Activated CD8-positive, alpha-beta T cell treated with anti-CD3 and anti-CD28 coated beads, Interleukin-2, amount 10 ng/mL, durations not matched to agents 7 days and 5 days (primary cell): ENCODE measurements at regions not wholly inside any gene's neighbourhood (a gene's known extent, or its start where the extent isn't known, plus 50 kb on each side); places are given as distances from the start of the nearest gene placed in this dataset.
"Not testable (repeated sequence)": the region's sequence is repeated elsewhere in the genome, so short reads cannot be mapped to it uniquely, and the experiment has no call there.

ENCODE experiments used
- ATAC-seq: fragments of 150-1000 bp; cut with Tn5 transposase; one replicate; pipeline ENCODE4 v1.10.0; 2021; ENCODE audit warnings: moderate library complexity
- CTCF ChIA-PET: fragments of 350-600 bp; sonication (Branson Sonifier 250); formaldehyde crosslinking; loops from one replicate; lab custom pipeline; 2021; ENCODE audit warnings: antibody characterized with exemption; lab: Charles Lee
- POLR2A ChIA-PET: fragments of 350-600 bp; sonication (Branson Sonifier 250); formaldehyde crosslinking; loops from one replicate; lab custom pipeline; 2021; ENCODE audit warnings: antibody characterized with exemption; lab: Charles Lee
- DNase-seq: peaks from one replicate; pipeline ENCODE4 v3.0.0-alpha.2; 2020
- H3K27ac Mint-ChIP-seq: one replicate; pipeline ENCODE4 v1.8.0; 2021; ENCODE audit warnings: mild to moderate bottlenecking, mixed read lengths
- H3K27me3 Mint-ChIP-seq: one replicate; pipeline ENCODE4 v1.8.0; 2021; ENCODE audit warnings: low read depth, mixed read lengths
- H3K36me3 Mint-ChIP-seq: one replicate; pipeline ENCODE4 v1.8.0; 2021; ENCODE audit warnings: low read depth, mixed read lengths
- H3K4me1 Mint-ChIP-seq: one replicate; pipeline ENCODE4 v1.8.0; 2021; ENCODE audit warnings: low read depth, mixed read lengths
- H3K4me3 Mint-ChIP-seq: one replicate; pipeline ENCODE4 v1.8.0; 2021; ENCODE audit warnings: mild to moderate bottlenecking, mixed read lengths
- H3K9me3 Mint-ChIP-seq: one replicate; pipeline ENCODE4 v1.8.0; 2022; ENCODE audit warnings: mixed read lengths; ENCODE audit not compliant: insufficient read depth

- ChIA-PET CTCF (interaction anchor here (1.4 kb wide), 1 partner anchor 24 kb away, joined by 4 read pairs; no protein-coding TSS in a partner anchor), POLR2A (no interaction called here)
- Mint-ChIP-seq H3K36me3 (no peaks in the 10 kb centered on the region), H3K9me3 (no peaks in the 10 kb centered on the region), H3K27me3 (peaks cover 29% of the 10 kb centered on the region), H3K4me1 (no peaks in the 10 kb centered on the region), H3K4me3 (no peak overlapping the region), H3K27ac (no peak overlapping the region)
- no peak for ATAC-seq
- DNase-seq: no peak
These were observed 69.5 kb downstream of the TPRA1 start for GRCh38 chr3:127520993-127521392.

DNA sequence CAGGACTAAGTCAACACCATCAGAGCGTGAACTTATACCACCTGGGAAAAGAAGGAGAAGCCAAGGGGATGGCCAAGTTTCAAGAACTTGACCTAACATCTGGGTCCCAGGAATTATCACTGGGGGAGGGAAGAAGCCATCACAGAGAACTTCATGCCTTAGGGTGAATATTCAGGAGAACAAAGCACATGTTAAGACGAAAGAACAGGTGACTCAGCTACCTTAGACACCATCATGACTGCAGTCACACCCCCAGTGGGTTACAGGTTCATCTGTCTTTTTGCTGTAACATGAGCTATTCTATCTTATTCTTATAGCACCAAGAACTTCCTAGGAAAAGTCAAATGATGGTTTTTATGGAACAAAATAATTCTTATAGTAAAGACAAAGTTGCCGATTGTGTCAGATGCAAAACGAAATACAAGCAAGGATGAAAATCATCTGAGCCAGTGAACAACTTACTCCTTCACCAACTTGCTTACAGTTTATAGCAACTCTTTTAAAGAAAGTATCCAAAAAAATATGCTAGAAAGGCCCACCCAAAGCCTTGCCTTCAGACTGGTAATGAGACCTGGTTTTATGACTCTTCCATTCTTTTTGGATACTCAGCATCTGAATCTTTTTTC lies 72.0 kb downstream of the TPRA1 start:
- Mint-ChIP-seq H3K4me1 (no peaks in the 10 kb centered on the region), H3K27ac (no peak overlapping the region), H3K27me3 (peaks cover 31% of the 10 kb centered on the region), H3K4me3 (no peak overlapping the region), H3K36me3 (no peaks in the 10 kb centered on the region), H3K9me3 (no peaks in the 10 kb centered on the region)
- peak; percentile 9 for DNase-seq
- POLR2A ChIA-PET: no interaction called here
- ATAC-seq: no peak
- CTCF ChIA-PET: no interaction called here

GRCh38 chr3:127512256-127512655 lies 78.3 kb downstream of the TPRA1 start:
- H3K4me3 Mint-ChIP-seq: no peak overlapping the region
- POLR2A ChIA-PET: no interaction called here
- CTCF ChIA-PET: no interaction called here
- no peaks in the 10 kb centered on the region for H3K36me3 Mint-ChIP-seq
- ATAC-seq: no peak
- no peak overlapping the region for H3K27ac Mint-ChIP-seq
- DNase-seq: peak; percentile 6
- H3K9me3 Mint-ChIP-seq: no peaks in the 10 kb centered on the region
- H3K4me1 Mint-ChIP-seq: no peaks in the 10 kb centered on the region
- peaks cover 32% of the 10 kb centered on the region for H3K27me3 Mint-ChIP-seq

DNA sequence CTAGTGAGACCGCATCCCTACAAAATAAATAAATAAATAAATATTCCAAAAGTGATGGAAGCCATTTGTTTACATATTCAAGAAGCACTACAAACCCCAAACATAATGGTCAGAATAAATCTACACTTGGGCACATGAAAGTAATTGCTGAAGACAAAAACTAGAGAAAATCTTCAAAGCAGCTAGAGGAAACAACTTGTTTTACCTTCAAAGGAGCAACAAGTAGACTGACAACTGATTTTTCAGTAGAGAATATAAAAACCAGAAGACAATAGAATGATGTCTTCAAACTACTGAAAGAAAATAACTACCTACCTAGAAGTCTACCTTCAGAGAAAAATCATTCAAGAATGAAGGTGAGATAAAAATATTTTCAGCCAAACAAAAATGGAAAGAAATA lies 89.4 kb downstream of the TPRA1 start:
- Mint-ChIP-seq H3K4me1 (no peaks in the 10 kb centered on the region), H3K36me3 (peaks cover 4% of the 10 kb centered on the region), H3K9me3 (peaks cover 19% of the 10 kb centered on the region), H3K4me3 (no peak overlapping the region), H3K27ac (no peak overlapping the region), H3K27me3 (peaks cover 23% of the 10 kb centered on the region)
- ChIA-PET POLR2A (no interaction called here), CTCF (interaction anchor here (1.1 kb wide), 1 partner anchor 42 kb away, joined by 3 read pairs; no protein-coding TSS in a partner anchor)
- DNase-seq (no peak), ATAC-seq (no peak)

GRCh38 chr3:127497676-127498075 lies 92.9 kb downstream of the TPRA1 start:
- H3K4me3 Mint-ChIP-seq: no peak overlapping the region
- POLR2A ChIA-PET: no interaction called here
- no peak for ATAC-seq
- peaks cover 18% of the 10 kb centered on the region for H3K9me3 Mint-ChIP-seq
- no peak overlapping the region for H3K27ac Mint-ChIP-seq
- CTCF ChIA-PET: no interaction called here
- H3K36me3 Mint-ChIP-seq: peaks cover 4% of the 10 kb centered on the region
- H3K27me3 Mint-ChIP-seq: peaks cover 24% of the 10 kb centered on the region
- DNase-seq: no peak
- H3K4me1 Mint-ChIP-seq: no peaks in the 10 kb centered on the region

GRCh38 chr3:127497166-127497565 lies 93.4 kb downstream of the TPRA1 start:
- no peaks in the 10 kb centered on the region for H3K4me1 Mint-ChIP-seq
- H3K4me3 Mint-ChIP-seq: no peak overlapping the region
- peaks cover 14% of the 10 kb centered on the region for H3K9me3 Mint-ChIP-seq
- H3K36me3 Mint-ChIP-seq: peaks cover 4% of the 10 kb centered on the region
- ATAC-seq (no peak), DNase-seq (no peak)
- CTCF ChIA-PET: no interaction called here
- no peak overlapping the region for H3K27ac Mint-ChIP-seq
- POLR2A ChIA-PET: no interaction called here
- peaks cover 26% of the 10 kb centered on the region for H3K27me3 Mint-ChIP-seq

DNA sequence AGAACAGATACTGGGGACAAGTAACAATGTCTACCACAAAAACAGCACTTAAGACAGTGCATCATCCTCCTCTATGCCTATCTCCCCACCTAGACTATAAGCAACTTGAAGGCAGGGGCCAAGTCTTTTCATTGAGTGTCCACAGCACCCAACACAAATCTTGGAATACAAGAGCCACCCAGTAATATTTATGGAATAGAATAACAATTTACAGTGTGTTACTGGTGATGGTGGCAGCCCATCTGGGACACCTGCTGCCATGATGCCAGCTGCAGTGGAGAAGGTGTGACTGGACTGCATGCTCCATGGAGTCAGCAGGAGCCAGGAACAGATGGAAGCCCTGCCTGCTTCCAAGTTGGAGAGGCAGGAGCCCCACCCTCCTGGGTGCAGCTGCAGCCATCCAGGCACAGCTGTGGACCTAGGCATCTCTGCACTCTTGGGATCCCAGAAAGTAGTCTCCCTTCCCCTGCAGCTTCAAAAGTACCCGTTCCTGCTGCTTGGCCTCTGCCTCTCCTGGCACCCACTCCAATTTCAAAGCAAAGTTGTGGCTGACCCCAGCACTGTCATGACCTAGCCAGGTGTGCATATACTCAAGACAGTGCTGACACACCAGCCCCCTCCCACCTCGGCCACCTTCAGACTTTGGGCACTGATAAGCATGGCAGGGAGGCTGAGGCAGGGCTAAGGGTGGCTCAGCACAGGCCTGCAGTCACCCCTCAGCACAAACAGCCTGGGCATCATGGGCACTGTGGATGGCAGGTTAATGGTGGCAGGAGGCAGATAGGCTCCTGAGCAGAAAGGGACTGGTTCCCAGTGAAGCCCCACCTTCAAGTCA lies 94.5 kb downstream of the TPRA1 start:
- Mint-ChIP-seq H3K27ac (no peak overlapping the region), H3K36me3 (peaks cover 4% of the 10 kb centered on the region), H3K27me3 (peaks cover 27% of the 10 kb centered on the region), H3K4me1 (no peaks in the 10 kb centered on the region), H3K4me3 (no peak overlapping the region), H3K9me3 (peaks cover 8% of the 10 kb centered on the region)
- ChIA-PET CTCF (no interaction called here), POLR2A (no interaction called here)
- no peak for ATAC-seq
- no peak for DNase-seq

- Mint-ChIP-seq H3K4me3 (no peak overlapping the region), H3K9me3 (no peaks in the 10 kb centered on the region), H3K27me3 (peaks cover 19% of the 10 kb centered on the region), H3K27ac (no peak overlapping the region), H3K36me3 (no peaks in the 10 kb centered on the region), H3K4me1 (no peaks in the 10 kb centered on the region)
- ChIA-PET POLR2A (no interaction called here), CTCF (no interaction called here)
- DNase-seq: peak; percentile 9
- ATAC-seq: no peak
These were observed 96.4 kb downstream of the TPRA1 start for GRCh38 chr3:127493924-127494646.

GRCh38 chr3:127492426-127492825 lies 98.1 kb downstream of the TPRA1 start:
- DNase-seq (no peak), ATAC-seq (no peak)
- ChIA-PET CTCF (no interaction called here), POLR2A (no interaction called here)
- Mint-ChIP-seq H3K36me3 (no peaks in the 10 kb centered on the region), H3K4me3 (no peak overlapping the region), H3K9me3 (no peaks in the 10 kb centered on the region), H3K27me3 (peaks cover 28% of the 10 kb centered on the region), H3K4me1 (no peaks in the 10 kb centered on the region), H3K27ac (no peak overlapping the region)

DNA sequence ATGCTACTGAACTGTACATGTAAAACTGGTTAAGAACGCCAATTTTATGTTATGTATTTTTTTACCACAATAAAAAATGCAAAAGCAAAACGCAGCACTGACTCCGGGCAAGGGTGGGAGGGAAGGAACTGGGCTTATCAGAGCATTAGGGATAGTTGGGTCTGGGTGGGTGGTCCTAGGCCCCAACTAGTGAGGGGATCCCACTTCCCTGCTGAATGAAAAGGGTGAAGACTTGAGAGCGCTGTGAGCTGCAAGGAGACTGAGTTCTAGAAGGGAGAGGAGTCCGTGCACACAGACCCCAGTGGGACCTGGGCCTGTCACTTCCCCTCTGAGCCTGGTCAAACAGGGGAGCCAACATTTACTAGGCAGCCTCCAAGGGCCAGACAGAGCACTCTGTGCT lies 98.6 kb downstream of the TPRA1 start:
- no peak for ATAC-seq

DNA sequence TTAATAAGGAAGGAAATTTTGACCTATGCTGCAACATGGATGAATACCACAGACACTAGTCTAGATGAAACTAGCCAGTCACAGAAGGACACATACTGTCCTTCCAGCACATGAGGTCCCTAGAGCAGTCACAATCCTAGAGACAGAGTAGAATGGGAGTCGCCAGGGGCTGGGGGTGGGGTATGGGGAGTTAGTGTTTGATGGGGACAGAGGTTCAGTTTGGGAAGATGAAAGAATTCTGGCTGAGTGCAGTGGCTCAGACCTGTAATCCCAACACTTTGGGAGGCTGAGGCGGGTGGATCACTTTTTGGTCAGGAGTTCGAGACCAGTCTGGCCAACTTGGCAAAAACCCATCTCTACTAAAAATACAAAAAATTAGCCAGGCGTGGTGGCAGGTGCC lies 99.2 kb downstream of the TPRA1 start:
- H3K9me3 Mint-ChIP-seq: no peaks in the 10 kb centered on the region
- POLR2A ChIA-PET: no interaction called here
- H3K4me1 Mint-ChIP-seq: no peaks in the 10 kb centered on the region

More for the DNA sequence above, 98.6 kb downstream of the TPRA1 start:
- no peak overlapping the region for H3K27ac Mint-ChIP-seq
- H3K4me1 Mint-ChIP-seq: no peaks in the 10 kb centered on the region
- peaks cover 33% of the 10 kb centered on the region for H3K27me3 Mint-ChIP-seq
- no peak for DNase-seq
- no peaks in the 10 kb centered on the region for H3K9me3 Mint-ChIP-seq
- ChIA-PET CTCF (no interaction called here), POLR2A (no interaction called here)
- H3K36me3 Mint-ChIP-seq: no peaks in the 10 kb centered on the region
- no peak overlapping the region for H3K4me3 Mint-ChIP-seq

GRCh38 chr3:127491024-127491305 lies 99.6 kb downstream of the TPRA1 start:
- DNase-seq, H3K4me3 Mint-ChIP-seq, ATAC-seq, H3K36me3 Mint-ChIP-seq, POLR2A ChIA-PET, H3K9me3 Mint-ChIP-seq, H3K27ac Mint-ChIP-seq, H3K4me1 Mint-ChIP-seq: not testable (repeated sequence)
- H3K27me3 Mint-ChIP-seq: peaks cover 34% of the 10 kb centered on the region
- CTCF ChIA-PET: interaction anchor here (0.6 kb wide), 1 partner anchor 1967 kb away, joined by 3 read pairs; no protein-coding TSS in a partner anchor

More for the DNA sequence above, 99.2 kb downstream of the TPRA1 start:
- CTCF ChIA-PET: interaction anchor here (0.6 kb wide), 1 partner anchor 1967 kb away, joined by 3 read pairs; no protein-coding TSS in a partner anchor
- no peaks in the 10 kb centered on the region for H3K36me3 Mint-ChIP-seq
- ATAC-seq: no peak
- no peak overlapping the region for H3K4me3 Mint-ChIP-seq
- H3K27me3 Mint-ChIP-seq: peaks cover 34% of the 10 kb centered on the region
- no peak overlapping the region for H3K27ac Mint-ChIP-seq
- no peak for DNase-seq
